GM12878 (cell line): ENCODE measurements at regions not wholly inside any gene's neighbourhood (a gene's known extent, or its start where the extent isn't known, plus 50 kb on each side); places are given as distances from the start of the nearest gene placed in this dataset.

Source experiments
- CBFB ChIP-seq: IDR thresholded peaks from 2 replicates; pipeline ENCODE4 v1.6.1; 2016; ENCODE audit warnings: antibody characterized with exemption, low read depth
- CTCF ChIP-seq, 3 experiments: IDR thresholded peaks in 2 of 3; conservative IDR thresholded peaks in 1 of 3; 2 replicates each; pipeline ENCODE4 v1.5.1; 2011; ENCODE audit warnings: low read depth in 3 of 3, low read length in 3 of 3, mild to moderate bottlenecking in 3 of 3, control low read depth in 2 of 3, moderate library complexity in 2 of 3, inconsistent platforms in 1 of 3, mixed read lengths in 1 of 3; ENCODE audit not compliant: control insufficient read depth in 2 of 3, insufficient read depth in 1 of 3; ENCODE audit errors: extremely low read depth in 1 of 3
- POLR2A ChIP-seq: IDR thresholded peaks from 2 replicates; pipeline ENCODE4 v1.6.1; 2011; ENCODE audit warnings: low read depth, mild to moderate bottlenecking, low read length

DNA sequence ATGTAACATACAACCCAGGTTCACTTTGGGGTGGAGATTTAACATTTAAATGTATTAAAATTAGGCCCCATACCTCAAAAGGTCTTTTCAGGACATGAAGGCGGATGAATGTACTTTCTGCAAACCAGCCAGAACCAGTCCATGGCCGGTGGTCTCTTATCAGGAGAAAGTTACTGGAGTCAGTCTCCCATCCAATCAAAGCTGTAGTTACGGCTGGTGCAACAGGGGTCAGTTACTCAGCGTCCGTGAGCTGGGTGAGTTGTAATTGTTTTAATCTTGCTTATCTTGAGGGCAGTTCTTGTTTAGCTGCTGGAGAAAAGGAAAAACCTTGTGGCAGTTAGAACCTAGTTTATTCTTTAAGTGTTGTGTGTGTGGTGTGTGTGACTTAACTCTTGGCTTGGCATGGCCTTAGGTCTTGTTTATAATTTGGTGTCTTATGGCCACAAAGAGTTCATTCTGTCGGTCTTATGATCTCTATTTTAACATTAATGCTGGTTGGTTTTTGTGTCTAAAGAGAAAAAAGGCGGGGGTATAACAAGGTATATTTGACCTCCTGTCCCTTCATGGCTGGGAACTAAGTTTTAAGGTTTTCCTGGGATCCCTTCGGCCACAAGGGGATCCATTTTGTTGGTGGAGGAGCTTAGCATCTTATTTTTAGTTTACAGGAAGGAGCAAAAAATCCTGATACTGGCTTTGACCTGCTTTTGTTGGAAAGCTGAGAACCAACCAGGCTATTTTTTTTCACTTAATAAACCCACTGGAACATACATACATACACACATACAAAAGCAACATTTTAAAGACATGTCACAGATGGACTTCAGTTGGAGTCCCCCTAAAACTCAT is 143.5 kb upstream of the NCK2 start:
- TF ChIP-seq CTCF (IDR thresholded peaks at IDR 0.05 in 2 of 3, conservative IDR thresholded peaks at IDR 0.05 in 1 of 3; ENCODE audit: control insufficient read depth in 2 of 3, extremely low read depth in 1 of 3, insufficient read depth in 1 of 3, low read depth in 3 of 3, low read length in 3 of 3) (no peak), POLR2A (no peak), CBFB (no peak)
